Fibroblast of upper back skin (primary cell): ENCODE measurements at regions not wholly inside any gene's neighbourhood (a gene's known extent, or its start where the extent isn't known, plus 50 kb on each side); places are given as distances from the start of the nearest gene placed in this dataset.
"Not testable (repeated sequence)": the region's sequence is repeated elsewhere in the genome, so short reads cannot be mapped to it uniquely, and the experiment has no call there.

Experiments used
- DNase-seq: peaks from one replicate; pipeline ENCODE4 v3.0.0-alpha.2; 2013

GRCh38 chr16:58878641-58879040, 144.5 kb upstream of the GOT2 start:
- not testable (repeated sequence) for DNase-seq

- DNase-seq: no peak
Observed at GRCh38 chr16:58866935-58867334, 132.8 kb upstream of the GOT2 start.

GRCh38 chr16:58863761-58864160, 129.6 kb upstream of the GOT2 start:
- DNase-seq: no peak

GRCh38 chr16:58863042-58863441, 128.9 kb upstream of the GOT2 start:
- no peak for DNase-seq

GRCh38 chr16:58862334-58863021, 128.4 kb upstream of the GOT2 start:
- DNase-seq: no peak

GRCh38 chr16:58859958-58860669, 126.0 kb upstream of the GOT2 start:
- no peak for DNase-seq

- not testable (repeated sequence) for DNase-seq
Observed at GRCh38 chr16:58858577-58858976, 124.5 kb upstream of the GOT2 start.

GRCh38 chr16:58855291-58855863, 121.3 kb upstream of the GOT2 start:
- DNase-seq: no peak

GRCh38 chr16:58853854-58854791, 120.0 kb upstream of the GOT2 start:
- no peak for DNase-seq

- DNase-seq: no peak
Observed at GRCh38 chr16:58850678-58851020, 116.5 kb upstream of the GOT2 start.

- DNase-seq: no peak
Observed at GRCh38 chr16:58850019-58850677, 116.0 kb upstream of the GOT2 start.

- DNase-seq: no peak
Observed at GRCh38 chr16:58848662-58849002, 114.5 kb upstream of the GOT2 start.

- no peak for DNase-seq
Observed at GRCh38 chr16:58847902-58848661, 114.0 kb upstream of the GOT2 start.

- not testable (repeated sequence) for DNase-seq
Observed at GRCh38 chr16:58846226-58846625, 112.1 kb upstream of the GOT2 start.

GRCh38 chr16:58843675-58844074, 109.6 kb upstream of the GOT2 start:
- peak; percentile 57 for DNase-seq

- DNase-seq: no peak
Observed at GRCh38 chr16:58842746-58843145, 108.6 kb upstream of the GOT2 start.

GRCh38 chr16:58842156-58842555, 108.0 kb upstream of the GOT2 start:
- no peak for DNase-seq

- DNase-seq: no peak
Observed at GRCh38 chr16:58837950-58838349, 103.8 kb upstream of the GOT2 start.

GRCh38 chr16:58836427-58836826, 102.3 kb upstream of the GOT2 start:
- no peak for DNase-seq

- DNase-seq: no peak
Observed at GRCh38 chr16:58832386-58832895, 98.3 kb upstream of the GOT2 start.

GRCh38 chr16:58831386-58831785, 97.3 kb upstream of the GOT2 start:
- DNase-seq: no peak
